ENCODE measurements at regions not wholly inside any gene's neighbourhood (a gene's known extent, or its start where the extent isn't known, plus 50 kb on each side); places are given as distances from the start of the nearest gene placed in this dataset.

GRCh38 chr7:41193738-41194282 lies 509.1 kb downstream of the INHBA start:
- no peak overlapping the region for H3K9ac ChIP-seq (ENCODE audit: low read depth, low read length, poor library complexity, severe bottlenecking)
- no peaks in the 10 kb centered on the region for H3K36me3 ChIP-seq (ENCODE audit: insufficient read depth, low read length)
- H3K9me2 ChIP-seq (replicated peaks; ENCODE audit: low read depth, low read length), result no peaks in the 10 kb centered on the region
- no peaks in the 10 kb centered on the region for H4K20me1 ChIP-seq (ENCODE audit: insufficient read depth, low read length, poor library complexity, severe bottlenecking)
- H3K4me1 ChIP-seq (ENCODE audit: insufficient read depth, low read length, poor library complexity, severe bottlenecking), result no peaks in the 10 kb centered on the region
- H3K4me2 ChIP-seq (ENCODE audit: low read depth, low read length, poor library complexity, severe bottlenecking), result no peak overlapping the region
- H3K79me2 ChIP-seq (ENCODE audit: insufficient read depth, low read length), result no peaks in the 10 kb centered on the region
- H2AFZ ChIP-seq (ENCODE audit: low read length), result no peak overlapping the region
- no peaks in the 10 kb centered on the region for H3K9me3 ChIP-seq (ENCODE audit: insufficient read depth, low read depth, low read length)
- TF ChIP-seq EZH2phosphoT487 (IDR thresholded peaks at IDR 0.05; ENCODE audit: borderline replicate concordance) (no peak), CTCF (conservative IDR thresholded peaks at IDR 0.05; ENCODE audit: low read length) (no peak)
- H3K4me3 ChIP-seq (ENCODE audit: low read length, poor library complexity, severe bottlenecking), result no peak overlapping the region
- no peaks in the 10 kb centered on the region for H3K27me3 ChIP-seq (ENCODE audit: insufficient read depth, low read length, poor library complexity, severe bottlenecking)
- no peaks in the 10 kb centered on the region for H3F3A ChIP-seq (ENCODE audit: low read depth)

GRCh38 chr7:41190581-41190980 lies 512.3 kb downstream of the INHBA start:
- H2AFZ ChIP-seq (ENCODE audit: low read length), result no peak overlapping the region
- H3F3A ChIP-seq (ENCODE audit: low read depth), result no peaks in the 10 kb centered on the region
- no peak overlapping the region for H3K9ac ChIP-seq (ENCODE audit: low read depth, low read length, poor library complexity, severe bottlenecking)
- H4K20me1 ChIP-seq (ENCODE audit: insufficient read depth, low read length, poor library complexity, severe bottlenecking), result no peaks in the 10 kb centered on the region
- no peaks in the 10 kb centered on the region for H3K9me3 ChIP-seq (ENCODE audit: insufficient read depth, low read depth, low read length)
- H3K4me1 ChIP-seq (ENCODE audit: insufficient read depth, low read length, poor library complexity, severe bottlenecking), result no peaks in the 10 kb centered on the region
- no peaks in the 10 kb centered on the region for H3K9me2 ChIP-seq (replicated peaks; ENCODE audit: low read depth, low read length)
- no peaks in the 10 kb centered on the region for H3K27me3 ChIP-seq (ENCODE audit: insufficient read depth, low read length, poor library complexity, severe bottlenecking)
- H3K36me3 ChIP-seq (ENCODE audit: insufficient read depth, low read length), result no peaks in the 10 kb centered on the region
- H3K4me2 ChIP-seq (ENCODE audit: low read depth, low read length, poor library complexity, severe bottlenecking), result no peak overlapping the region
- H3K79me2 ChIP-seq (ENCODE audit: insufficient read depth, low read length), result no peaks in the 10 kb centered on the region
- no peak for TF ChIP-seq EZH2phosphoT487 (IDR thresholded peaks at IDR 0.05; ENCODE audit: borderline replicate concordance)
- no peak for TF ChIP-seq CTCF (conservative IDR thresholded peaks at IDR 0.05; ENCODE audit: low read length)
- H3K4me3 ChIP-seq (ENCODE audit: low read length, poor library complexity, severe bottlenecking), result no peak overlapping the region

GRCh38 chr7:41189866-41190265 lies 513.0 kb downstream of the INHBA start:
- H3K79me2 ChIP-seq (ENCODE audit: insufficient read depth, low read length), result no peaks in the 10 kb centered on the region
- H3K4me2 ChIP-seq (ENCODE audit: low read depth, low read length, poor library complexity, severe bottlenecking), result no peak overlapping the region
- H3K9ac ChIP-seq (ENCODE audit: low read depth, low read length, poor library complexity, severe bottlenecking), result no peak overlapping the region
- no peak overlapping the region for H2AFZ ChIP-seq (ENCODE audit: low read length)
- H3K4me1 ChIP-seq (ENCODE audit: insufficient read depth, low read length, poor library complexity, severe bottlenecking), result no peaks in the 10 kb centered on the region
- TF ChIP-seq EZH2phosphoT487 (IDR thresholded peaks at IDR 0.05; ENCODE audit: borderline replicate concordance), result no peak
- TF ChIP-seq CTCF (conservative IDR thresholded peaks at IDR 0.05; ENCODE audit: low read length), result no peak
- no peaks in the 10 kb centered on the region for H3K9me2 ChIP-seq (replicated peaks; ENCODE audit: low read depth, low read length)
- H3K4me3 ChIP-seq (ENCODE audit: low read length, poor library complexity, severe bottlenecking), result no peak overlapping the region
- H3K9me3 ChIP-seq (ENCODE audit: insufficient read depth, low read depth, low read length), result no peaks in the 10 kb centered on the region
- H3K27me3 ChIP-seq (ENCODE audit: insufficient read depth, low read length, poor library complexity, severe bottlenecking), result no peaks in the 10 kb centered on the region
- no peaks in the 10 kb centered on the region for H4K20me1 ChIP-seq (ENCODE audit: insufficient read depth, low read length, poor library complexity, severe bottlenecking)
- H3K36me3 ChIP-seq (ENCODE audit: insufficient read depth, low read length), result no peaks in the 10 kb centered on the region
- H3F3A ChIP-seq (ENCODE audit: low read depth), result no peaks in the 10 kb centered on the region
